HUES48 (cell line): ENCODE measurements at regions not wholly inside any gene's neighbourhood (a gene's known extent, or its start where the extent isn't known, plus 50 kb on each side); places are given as distances from the start of the nearest gene placed in this dataset.

ENCODE experiments used
- H3K27ac ChIP-seq: one replicate; pipeline ENCODE4 v1.7.0; 2013; ENCODE audit warnings: low read depth, low read length, inconsistent platforms
- H3K27me3 ChIP-seq: 2 replicates; pipeline ENCODE4 v1.6.1; 2013; ENCODE audit warnings: mild to moderate bottlenecking, low read length; ENCODE audit not compliant: control insufficient read depth, insufficient read depth
- H3K36me3 ChIP-seq: 2 replicates; pipeline ENCODE4 v1.6.1; 2013; ENCODE audit warnings: low read length; ENCODE audit not compliant: control insufficient read depth, insufficient read depth
- H3K4me1 ChIP-seq: 2 replicates; pipeline ENCODE4 v1.6.1; 2013; ENCODE audit warnings: mild to moderate bottlenecking, low read length; ENCODE audit not compliant: control insufficient read depth, insufficient read depth
- H3K4me3 ChIP-seq: 2 replicates; pipeline ENCODE4 v1.5.1; 2013; ENCODE audit warnings: mild to moderate bottlenecking, low read depth, low read length
- H3K9ac ChIP-seq: 2 replicates; pipeline ENCODE4 v1.6.1; 2013; ENCODE audit warnings: mild to moderate bottlenecking, low read depth, low read length, moderate library complexity
- H3K9me3 ChIP-seq: 2 replicates; pipeline ENCODE4 v1.6.1; 2013; ENCODE audit warnings: low read length; ENCODE audit not compliant: control insufficient read depth, insufficient read depth

- Histone ChIP-seq H3K36me3 (no peaks in the 10 kb centered on the region), H3K27ac (no peak overlapping the region), H3K4me3 (no peak overlapping the region), H3K4me1 (no peaks in the 10 kb centered on the region), H3K9ac (no peak overlapping the region), H3K9me3 (no peaks in the 10 kb centered on the region), H3K27me3 (no peaks in the 10 kb centered on the region)
Measured at GRCh38 chr3:148607491-148607890, 90.2 kb upstream of the AGTR1 start.

DNA sequence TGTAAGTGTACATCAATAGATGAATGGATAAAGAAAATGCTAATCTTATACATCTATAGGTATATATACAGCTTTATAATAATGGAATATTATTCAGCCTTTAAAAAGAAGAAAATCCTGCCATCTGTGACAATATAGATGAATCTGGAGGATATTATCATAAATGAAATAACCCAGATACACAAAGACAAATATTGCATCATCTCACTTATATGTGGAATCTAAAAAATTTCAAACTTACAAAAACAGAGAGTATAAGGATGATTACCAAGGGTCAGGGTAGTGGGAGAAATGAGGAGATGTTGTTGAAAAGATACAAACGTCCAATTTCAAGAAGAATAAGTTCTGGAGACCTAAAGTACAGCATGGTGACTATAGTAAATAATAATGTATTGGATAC is 85.4 kb upstream of the AGTR1 start:
- no peaks in the 10 kb centered on the region for H3K27me3 ChIP-seq
- no peak overlapping the region for H3K27ac ChIP-seq
- H3K4me1 ChIP-seq, result 0 out of 2 replicates have a peak, but pooled peaks cover 3% of the 10 kb centered on the region
- H3K4me3 ChIP-seq, result no peak overlapping the region
- H3K36me3 ChIP-seq, result no peaks in the 10 kb centered on the region
- no peak overlapping the region for H3K9ac ChIP-seq
- no peaks in the 10 kb centered on the region for H3K9me3 ChIP-seq

DNA sequence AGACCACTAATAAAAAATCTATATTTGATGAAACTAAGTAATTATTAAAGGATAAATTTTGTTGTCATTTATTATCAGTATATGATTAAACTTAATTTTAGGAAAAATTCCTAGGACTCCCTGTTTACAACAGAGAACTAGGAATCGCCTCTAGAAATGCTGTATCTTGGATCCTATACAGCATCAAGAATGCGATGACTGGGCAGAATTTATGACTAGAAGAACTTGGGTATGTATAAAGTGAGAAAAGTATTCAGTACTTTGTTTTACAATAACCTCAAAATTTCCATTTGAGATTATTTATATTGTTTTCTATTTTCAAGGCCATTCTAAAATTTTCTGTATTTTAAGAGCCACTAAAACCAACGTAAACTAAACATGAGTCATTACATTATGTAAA is 82.3 kb upstream of the AGTR1 start:
- no peak overlapping the region for H3K4me3 ChIP-seq
- no peaks in the 10 kb centered on the region for H3K36me3 ChIP-seq
- 0 out of 2 replicates have a peak, but pooled peaks cover 3% of the 10 kb centered on the region for H3K4me1 ChIP-seq
- H3K27me3 ChIP-seq, result no peaks in the 10 kb centered on the region
- H3K27ac ChIP-seq, result no peak overlapping the region
- no peak overlapping the region for H3K9ac ChIP-seq
- H3K9me3 ChIP-seq, result no peaks in the 10 kb centered on the region

DNA sequence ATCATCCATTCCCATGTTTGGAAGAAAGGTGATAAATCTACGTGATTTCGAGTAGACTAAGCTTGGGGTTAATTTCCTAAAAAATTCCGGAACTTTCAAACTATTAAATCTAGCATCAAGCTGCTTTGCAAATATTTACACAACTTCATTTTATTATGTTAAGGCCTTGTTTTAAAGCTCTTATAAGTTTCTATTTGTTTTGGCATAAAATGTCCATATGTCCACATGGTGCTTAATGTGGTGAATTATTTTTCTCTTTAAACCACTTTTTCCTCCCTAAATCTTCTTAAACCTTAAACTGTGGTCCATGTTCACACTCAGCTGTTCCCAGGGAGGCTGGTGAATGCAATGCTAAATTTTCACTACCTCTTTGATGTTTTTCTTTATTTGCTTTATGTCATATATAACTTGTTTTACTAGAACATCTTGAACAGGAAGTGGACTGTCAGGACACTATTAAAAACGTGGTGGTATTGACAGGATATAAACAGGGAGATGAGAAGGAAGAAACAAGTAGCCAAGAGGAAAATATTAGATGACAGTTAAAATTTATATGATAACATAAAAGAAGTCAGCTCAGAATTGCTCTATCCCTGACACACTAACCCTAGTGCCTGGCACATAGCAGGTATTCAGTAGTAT is 72.5 kb upstream of the AGTR1 start:
- Histone ChIP-seq H3K4me3 (no peak overlapping the region), H3K36me3 (no peaks in the 10 kb centered on the region)

GRCh38 chr3:148625991-148626390 is 71.7 kb upstream of the AGTR1 start:
- H3K9ac ChIP-seq, result no peak overlapping the region
- H3K27me3 ChIP-seq, result no peaks in the 10 kb centered on the region
- H3K4me3 ChIP-seq, result no peak overlapping the region
- H3K9me3 ChIP-seq, result no peaks in the 10 kb centered on the region
- no peak overlapping the region for H3K27ac ChIP-seq
- H3K4me1 ChIP-seq, result no peaks in the 10 kb centered on the region
- H3K36me3 ChIP-seq, result no peaks in the 10 kb centered on the region

More for the DNA sequence above, 72.5 kb upstream of the AGTR1 start:
- no peaks in the 10 kb centered on the region for H3K4me1 ChIP-seq
- H3K9me3 ChIP-seq, result no peaks in the 10 kb centered on the region
- no peak overlapping the region for H3K27ac ChIP-seq
- no peak overlapping the region for H3K9ac ChIP-seq
- H3K27me3 ChIP-seq, result no peaks in the 10 kb centered on the region

- H3K4me1 ChIP-seq, result peaks cover 4% of the 10 kb centered on the region
- H3K4me3 ChIP-seq, result no peak overlapping the region
- H3K36me3 ChIP-seq, result no peaks in the 10 kb centered on the region
- no peaks in the 10 kb centered on the region for H3K9me3 ChIP-seq
- H3K9ac ChIP-seq, result no peak overlapping the region
- H3K27me3 ChIP-seq, result no peaks in the 10 kb centered on the region
- H3K27ac ChIP-seq, result no peak overlapping the region
Measured at GRCh38 chr3:148629006-148629405, 68.7 kb upstream of the AGTR1 start.

GRCh38 chr3:148631124-148631903 is 66.4 kb upstream of the AGTR1 start:
- Histone ChIP-seq H3K27me3 (no peaks in the 10 kb centered on the region), H3K36me3 (no peaks in the 10 kb centered on the region), H3K4me3 (no peak overlapping the region), H3K9me3 (no peaks in the 10 kb centered on the region), H3K4me1 (peaks cover 4% of the 10 kb centered on the region), H3K9ac (no peak overlapping the region), H3K27ac (no peak overlapping the region)

GRCh38 chr3:148641722-148642121 is 56.0 kb upstream of the AGTR1 start:
- Histone ChIP-seq H3K9ac (no peak overlapping the region), H3K9me3 (no peaks in the 10 kb centered on the region), H3K27me3 (no peaks in the 10 kb centered on the region), H3K4me3 (no peak overlapping the region), H3K4me1 (peaks cover 13% of the 10 kb centered on the region; the same call in 1 of the 2 replicates), H3K36me3 (no peaks in the 10 kb centered on the region), H3K27ac (no peak overlapping the region)

GRCh38 chr3:148642214-148642613 is 55.5 kb upstream of the AGTR1 start:
- no peak overlapping the region for H3K9ac ChIP-seq
- no peak overlapping the region for H3K4me3 ChIP-seq
- H3K9me3 ChIP-seq, result no peaks in the 10 kb centered on the region
- no peaks in the 10 kb centered on the region for H3K36me3 ChIP-seq
- H3K27me3 ChIP-seq, result no peaks in the 10 kb centered on the region
- no peak overlapping the region for H3K27ac ChIP-seq
- H3K4me1 ChIP-seq, result peaks cover 13% of the 10 kb centered on the region; the same call in 1 of the 2 replicates

DNA sequence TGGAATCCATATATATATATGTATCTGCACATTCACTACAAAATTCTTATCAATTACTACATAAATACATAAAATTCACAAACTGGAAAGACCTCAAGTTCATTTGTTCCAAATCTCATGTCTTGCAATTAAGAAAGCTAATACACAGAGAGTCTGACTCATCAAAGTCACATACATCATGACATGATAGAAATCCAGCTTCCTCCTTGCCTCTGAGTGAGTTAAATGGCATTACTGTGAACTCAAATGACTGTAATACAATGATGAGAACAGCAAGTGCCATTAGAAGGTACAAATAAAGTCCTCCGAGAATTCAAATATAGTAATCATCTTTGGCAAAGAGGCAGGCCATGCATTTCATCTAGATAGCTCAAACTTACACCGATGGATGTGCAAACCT is 55.1 kb upstream of the AGTR1 start:
- peaks cover 13% of the 10 kb centered on the region; the same call in 1 of the 2 replicates for H3K4me1 ChIP-seq
- no peaks in the 10 kb centered on the region for H3K9me3 ChIP-seq
- no peaks in the 10 kb centered on the region for H3K36me3 ChIP-seq
- H3K9ac ChIP-seq, result no peak overlapping the region
- no peak overlapping the region for H3K4me3 ChIP-seq
- H3K27me3 ChIP-seq, result no peaks in the 10 kb centered on the region
- H3K27ac ChIP-seq, result no peak overlapping the region

- Histone ChIP-seq H3K36me3 (no peaks in the 10 kb centered on the region), H3K9me3 (no peaks in the 10 kb centered on the region), H3K4me3 (no peak overlapping the region), H3K27me3 (no peaks in the 10 kb centered on the region), H3K9ac (no peak overlapping the region), H3K4me1 (peaks cover 13% of the 10 kb centered on the region; the same call in 1 of the 2 replicates), H3K27ac (no peak overlapping the region)
Measured at GRCh38 chr3:148643389-148643840, 54.3 kb upstream of the AGTR1 start.
